Astrocyte of the hippocampus (primary cell): ENCODE measurements at regions not wholly inside any gene's neighbourhood (a gene's known extent, or its start where the extent isn't known, plus 50 kb on each side); places are given as distances from the start of the nearest gene placed in this dataset.

ENCODE experiments used
- DNase-seq: peaks from one replicate; pipeline ENCODE4 v3.0.0; 2011; ENCODE audit warnings: low read depth, low spot score

GRCh38 chr13:27847669-27848068, 55.4 kb downstream of the GSX1 start:
- DNase-seq, result no peak

GRCh38 chr13:27851096-27851850, 59.0 kb downstream of the GSX1 start:
- DNase-seq, result no peak

GRCh38 chr13:27852491-27852890, 60.2 kb downstream of the GSX1 start:
- no peak for DNase-seq

- no peak for DNase-seq
These were observed 61.1 kb downstream of the GSX1 start for GRCh38 chr13:27853335-27853734.

GRCh38 chr13:27853861-27854260, 61.6 kb downstream of the GSX1 start:
- no peak for DNase-seq

- no peak for DNase-seq
These were observed 62.3 kb downstream of the GSX1 start for GRCh38 chr13:27854606-27855005.

- DNase-seq, result no peak
These were observed 63.1 kb downstream of the GSX1 start for GRCh38 chr13:27855381-27855780.

- no peak for DNase-seq
These were observed 62.5 kb upstream of the PDX1 start for GRCh38 chr13:27857282-27857681.

GRCh38 chr13:27858046-27858445, 61.8 kb upstream of the PDX1 start:
- no peak for DNase-seq

GRCh38 chr13:27860743-27861142, 59.1 kb upstream of the PDX1 start:
- no peak for DNase-seq

GRCh38 chr13:27861165-27861564, 58.6 kb upstream of the PDX1 start:
- DNase-seq, result no peak

GRCh38 chr13:27868641-27869435, 51.0 kb upstream of the PDX1 start:
- DNase-seq, result peak; percentile 2

GRCh38 chr13:27869436-27870095, 50.2 kb upstream of the PDX1 start:
- DNase-seq, result no peak
